Left ventricle myocardium superior (tissue), 1 donor: ENCODE measurements at regions not wholly inside any gene's neighbourhood (a gene's known extent, or its start where the extent isn't known, plus 50 kb on each side); places are given as distances from the start of the nearest gene placed in this dataset.
A peak's percentile ranks its signal among the peaks of the same experiment; 100 is the strongest.
"Not testable (repeated sequence)": the region's sequence is repeated elsewhere in the genome, so short reads cannot be mapped to it uniquely, and the experiment has no call there.

Source experiments
- ATAC-seq: fragments of 200-7000 bp; cut with Tn5 transposase; one replicate; pipeline ENCODE4 v1.9.1; 2020; ENCODE audit warnings: mild to moderate bottlenecking, moderate library complexity
- DNase-seq: peaks from one replicate; pipeline ENCODE4 v3.0.0-alpha.2; 2020
- intact Hi-C: fragments of 100-400 bp; cut with micrococcal nuclease; formaldehyde crosslinking; loops from one replicate; pipeline ENCODE4 v1.11.0; 2022
- donor health status: DM: no; HTN: yes; CAD: no; lungs with severe emphysema.

DNA sequence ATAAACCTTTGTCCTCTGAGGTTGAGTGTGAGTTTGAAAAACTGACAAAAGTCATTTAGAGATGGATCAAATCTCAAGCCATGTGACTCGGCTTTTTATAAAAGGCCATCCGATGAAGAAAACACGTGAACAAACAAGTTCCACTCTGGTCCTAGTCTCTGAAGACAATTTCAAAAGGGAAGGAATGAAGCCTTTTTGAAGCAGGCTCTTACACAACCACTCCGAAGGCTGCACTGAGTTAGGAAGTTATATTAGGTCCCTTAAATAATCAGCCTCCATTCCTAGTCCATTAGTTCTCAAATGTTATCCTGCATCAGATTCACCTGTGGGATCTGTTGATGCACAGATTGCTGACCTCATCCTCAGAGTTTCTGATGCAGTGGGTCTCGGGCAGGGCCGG, 166.6 kb upstream of the HMHB1 start:
- no peak for DNase-seq
- ATAC-seq, result no peak
- intact Hi-C loops, result no loop called here

GRCh38 chr5:143644727-143645126, 167.2 kb upstream of the HMHB1 start:
- intact Hi-C loops, result no loop called here
- ATAC-seq (no peak), DNase-seq (no peak)

DNA sequence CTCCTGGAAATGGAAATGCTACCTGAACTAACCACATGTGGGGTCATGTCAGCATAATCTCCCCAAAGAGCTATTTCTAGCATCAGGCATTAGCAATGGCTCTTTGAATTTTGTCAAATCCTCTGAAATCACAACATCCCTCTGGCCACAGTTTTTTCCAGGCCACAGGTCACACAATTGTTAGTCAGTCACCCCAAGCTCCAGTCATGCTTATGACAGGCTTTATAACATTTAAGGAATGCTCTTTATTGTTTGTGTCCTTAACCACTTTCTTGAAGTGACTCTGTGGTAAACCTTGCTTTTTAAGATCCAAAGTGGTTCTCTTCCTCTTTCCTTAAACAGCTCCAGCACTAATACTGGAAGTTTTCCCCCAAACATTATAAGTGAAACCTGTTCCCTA, 169.2 kb upstream of the HMHB1 start:
- DNase-seq (no peak), ATAC-seq (no peak)
- intact Hi-C loops, result no loop called here

DNA sequence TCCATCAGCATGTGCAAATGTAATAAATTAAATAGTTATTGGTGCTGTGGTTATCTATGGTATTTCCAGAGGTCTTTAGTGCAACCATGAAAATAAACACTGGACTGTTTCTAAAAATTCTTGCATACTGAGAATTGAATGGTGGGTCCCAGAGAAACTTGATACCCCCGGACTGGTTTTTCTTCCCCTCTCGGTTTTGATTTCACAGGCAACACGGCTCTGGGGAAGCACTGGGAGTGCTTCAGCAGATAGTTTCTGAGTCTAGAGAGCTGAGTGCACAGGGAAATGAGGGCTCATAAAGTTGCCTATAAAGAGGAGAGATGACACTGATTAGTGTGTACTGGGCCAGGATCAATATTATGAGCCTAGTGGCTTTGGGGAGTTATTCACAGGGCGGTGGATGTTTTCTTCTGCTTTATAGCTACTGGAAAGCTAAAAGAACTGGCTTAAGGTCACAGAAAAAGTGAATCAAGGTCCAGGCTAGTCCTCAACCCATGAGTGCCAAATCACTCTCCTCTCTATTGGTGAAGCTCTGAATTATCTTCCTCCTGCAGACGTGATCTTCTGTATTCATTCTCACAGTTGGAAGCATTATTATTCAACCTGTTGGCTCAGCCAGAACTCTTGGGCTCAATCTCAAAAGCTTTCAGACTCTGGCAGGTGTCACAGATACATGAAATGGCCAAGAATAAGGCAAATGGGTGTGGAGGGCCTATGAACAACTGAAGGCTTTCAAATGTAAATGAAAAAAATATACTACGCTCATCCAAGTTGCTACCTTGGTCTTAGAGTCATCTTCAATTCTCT, 170.2 kb upstream of the HMHB1 start:
- no peak for ATAC-seq
- no peak for DNase-seq
- intact Hi-C loops, result no loop called here

DNA sequence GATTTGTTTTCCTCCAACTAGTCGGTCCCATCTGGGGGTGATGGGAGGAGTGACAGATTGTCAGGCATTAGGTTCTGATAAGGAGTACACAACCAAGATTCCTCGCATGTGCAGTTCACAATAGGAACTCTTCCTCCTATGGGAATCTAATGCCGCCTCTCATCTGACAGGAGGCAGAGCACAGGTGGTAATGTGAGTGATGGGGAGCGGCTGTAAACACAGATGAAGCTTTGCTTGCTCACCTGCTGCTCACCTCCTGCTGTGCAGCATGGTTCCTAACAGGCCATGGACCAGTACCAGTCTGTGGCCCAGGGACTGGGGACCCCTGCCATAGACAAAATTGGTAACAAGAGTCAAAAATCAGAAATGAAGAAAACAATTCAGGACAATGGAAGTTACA, 173.3 kb upstream of the HMHB1 start:
- no peak for ATAC-seq
- intact Hi-C loops, result no loop called here
- no peak for DNase-seq

DNA sequence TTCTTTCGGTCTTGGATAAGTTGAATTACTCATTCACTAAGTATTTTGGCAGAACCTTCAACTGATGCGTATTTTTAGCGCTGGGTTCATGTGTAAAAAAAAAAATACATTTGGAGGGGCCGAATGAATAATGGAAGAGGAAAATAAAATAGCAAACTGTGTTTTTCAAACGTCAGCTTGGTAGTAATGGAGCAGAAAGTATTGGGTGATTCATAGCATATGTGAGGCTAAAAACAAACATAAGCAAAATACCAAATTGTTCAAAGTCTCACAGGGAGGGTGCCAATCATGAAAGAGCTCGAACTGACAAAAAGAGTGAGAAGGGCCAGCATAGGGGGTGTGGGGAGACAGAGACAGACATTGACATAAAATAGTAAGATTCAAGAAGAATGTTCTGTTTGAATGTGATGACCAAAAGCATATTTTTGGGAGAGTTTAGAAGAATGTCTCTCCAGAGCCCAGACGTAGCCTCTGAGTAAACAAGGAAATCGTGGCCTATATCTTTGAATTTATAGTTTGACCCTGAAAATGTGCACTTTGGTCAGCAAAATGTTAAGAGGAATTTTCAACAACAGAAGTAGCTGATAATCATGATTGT, 174.9 kb upstream of the HMHB1 start:
- intact Hi-C loops, result no loop called here
- ATAC-seq, result no peak
- DNase-seq, result no peak

- ATAC-seq (no peak), DNase-seq (no peak)
- intact Hi-C loops, result no loop called here
Observed at GRCh38 chr5:143635888-143636287, 176.1 kb upstream of the HMHB1 start.

- intact Hi-C loops, result no loop called here
- peak; percentile 51 for ATAC-seq
- no peak for DNase-seq
Observed at GRCh38 chr5:143635146-143635752, 176.7 kb upstream of the HMHB1 start.

DNA sequence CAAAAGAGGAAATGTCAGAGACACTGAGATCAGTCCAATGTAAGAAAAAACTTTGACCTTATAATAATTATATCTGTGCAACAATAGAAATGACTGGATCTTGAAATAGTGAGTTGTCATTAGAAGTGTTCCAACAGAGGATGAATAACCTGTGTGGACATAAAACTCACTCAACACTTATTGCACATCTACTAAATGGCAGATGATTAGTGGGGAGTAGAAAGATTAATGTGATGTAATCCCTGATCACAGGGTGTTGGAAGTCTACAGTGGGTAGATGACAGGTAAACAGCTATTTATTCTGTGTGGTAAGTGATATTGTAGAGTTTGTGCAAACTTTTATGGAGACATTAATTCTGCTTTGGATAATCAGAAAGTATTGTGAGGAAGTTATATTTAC, 177.3 kb upstream of the HMHB1 start:
- ATAC-seq, result no peak
- intact Hi-C loops, result no loop called here
- DNase-seq, result no peak

DNA sequence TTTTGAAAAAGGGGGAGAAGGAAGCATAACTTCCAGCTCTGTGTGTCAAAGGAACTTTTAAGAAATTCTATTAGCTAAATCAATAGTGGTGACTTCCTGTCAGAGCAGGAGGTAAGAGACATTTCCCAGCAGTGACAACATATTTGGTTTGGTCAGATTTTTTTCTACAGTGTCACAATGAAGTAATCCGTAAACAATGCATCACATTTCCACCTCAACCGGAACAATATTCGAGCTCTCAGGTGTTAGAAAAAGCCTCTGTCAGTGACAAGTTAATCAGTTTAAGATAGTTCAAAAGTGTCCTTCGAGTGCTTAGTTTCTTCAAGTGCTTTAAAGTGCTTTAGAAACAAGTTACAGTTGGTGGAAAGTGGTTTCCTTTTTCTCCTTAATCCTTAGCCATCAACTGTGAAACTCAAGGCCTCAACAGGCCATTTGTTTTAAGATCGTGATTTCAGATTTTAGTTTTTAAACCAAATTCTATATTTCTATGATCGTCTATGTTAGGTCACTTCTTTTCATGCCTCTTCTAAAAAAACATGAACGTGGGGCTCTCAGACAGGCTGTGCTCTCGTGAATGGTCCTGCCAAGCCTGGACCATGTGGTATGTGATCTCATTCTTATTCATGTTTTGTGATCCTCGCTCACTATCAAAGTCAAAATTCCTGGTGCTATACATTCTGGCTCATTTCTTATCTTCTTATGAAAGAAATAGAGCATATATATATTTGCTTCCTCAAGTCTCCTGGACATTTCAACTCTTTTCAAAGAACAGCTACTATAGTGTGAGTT, 181.9 kb upstream of the HMHB1 start:
- intact Hi-C loops, result no loop called here
- DNase-seq (no peak), ATAC-seq (no peak)

DNA sequence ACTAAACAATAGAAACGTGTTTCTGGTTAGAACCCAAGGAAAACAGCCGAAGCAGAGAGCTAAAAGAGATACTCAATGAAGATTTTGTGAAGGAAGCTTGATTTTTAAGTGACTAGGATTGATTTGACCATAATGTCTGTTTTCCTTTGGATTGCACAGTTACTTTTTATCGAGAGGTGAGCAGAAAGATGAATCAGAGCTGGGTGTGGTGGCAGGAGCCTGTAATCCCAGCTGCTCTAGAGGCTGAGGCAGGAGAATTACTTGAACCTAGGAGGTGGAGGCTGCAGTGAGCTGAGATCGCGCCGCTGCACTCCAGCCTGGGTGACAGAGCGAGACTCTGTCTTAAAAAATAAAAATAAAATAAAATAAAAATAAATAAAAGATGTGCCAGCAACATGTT, 186.9 kb upstream of the HMHB1 start:
- DNase-seq, ATAC-seq, intact Hi-C loops: not testable (repeated sequence)

DNA sequence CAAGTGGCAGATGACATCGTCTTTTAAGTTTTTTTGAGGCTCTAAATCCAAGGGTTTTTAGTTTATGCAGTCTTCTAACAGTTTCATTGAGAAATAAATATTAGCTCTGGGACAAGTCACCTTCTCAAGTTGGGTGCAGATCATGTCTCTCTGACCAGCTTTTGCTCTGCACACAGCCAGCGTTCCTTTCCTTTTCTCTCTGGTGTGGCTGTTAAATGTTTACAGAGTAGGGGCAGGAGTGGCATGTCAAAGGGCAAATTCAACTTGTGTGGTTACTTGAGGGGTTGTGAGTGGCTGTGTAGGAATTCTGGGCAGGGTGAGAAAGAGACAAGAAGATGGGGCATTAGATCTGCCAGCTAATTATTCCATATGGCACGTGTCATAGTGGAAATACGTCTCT, 187.5 kb upstream of the HMHB1 start:
- ATAC-seq, result no peak
- DNase-seq, result no peak
- intact Hi-C loops, result no loop called here

GRCh38 chr5:143619040-143619439, 192.9 kb upstream of the HMHB1 start:
- DNase-seq (no peak), ATAC-seq (peak; percentile 80)
- intact Hi-C loops, result no loop called here

- ATAC-seq (no peak), DNase-seq (no peak)
- intact Hi-C loops, result no loop called here
Observed at GRCh38 chr5:143618141-143618540, 193.8 kb upstream of the HMHB1 start.

DNA sequence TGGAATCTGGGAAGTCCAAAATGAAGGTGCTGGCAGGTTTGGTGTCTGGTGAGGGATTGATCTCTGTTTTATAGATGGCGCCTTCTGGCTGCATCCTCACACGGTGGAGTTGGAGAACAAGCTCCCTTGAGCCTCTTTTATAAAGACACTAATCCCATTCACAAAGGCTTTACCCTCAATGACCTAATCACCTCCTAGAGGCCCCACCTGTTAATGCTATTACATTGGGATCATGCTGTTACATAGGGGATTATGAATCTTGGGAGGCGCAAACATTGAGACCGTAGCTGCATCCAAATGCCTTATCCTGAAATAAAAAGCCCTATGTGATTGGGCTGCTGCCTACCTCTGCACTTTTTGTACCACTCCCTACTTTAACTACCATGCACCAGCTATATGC, 197.1 kb upstream of the HMHB1 start:
- ATAC-seq (no peak), DNase-seq (no peak)
- intact Hi-C loops, result no loop called here

DNA sequence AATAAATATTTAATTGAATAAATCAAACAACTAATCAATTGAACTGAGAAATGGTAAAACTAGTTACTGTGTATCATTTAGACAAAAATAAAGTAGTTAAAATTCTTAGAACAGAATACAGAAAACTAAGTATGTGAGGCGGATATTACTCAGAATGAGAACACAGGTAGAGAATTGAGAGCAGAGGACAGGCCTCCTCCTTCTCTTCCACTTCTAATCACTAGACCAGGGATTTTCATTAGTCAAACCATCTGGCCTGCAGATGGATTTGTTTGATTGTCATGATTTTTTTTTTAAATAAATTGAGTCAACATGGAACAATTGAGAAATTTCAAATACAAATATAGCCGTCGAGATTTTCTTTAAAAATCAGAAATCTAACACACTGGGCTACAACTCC, 198.6 kb upstream of the HMHB1 start:
- ATAC-seq (no peak), DNase-seq (no peak)
- intact Hi-C loops, result no loop called here

GRCh38 chr5:143610946-143611345, 201.0 kb upstream of the HMHB1 start:
- intact Hi-C loops, result no loop called here
- ATAC-seq (peak; percentile 56), DNase-seq (no peak)

DNA sequence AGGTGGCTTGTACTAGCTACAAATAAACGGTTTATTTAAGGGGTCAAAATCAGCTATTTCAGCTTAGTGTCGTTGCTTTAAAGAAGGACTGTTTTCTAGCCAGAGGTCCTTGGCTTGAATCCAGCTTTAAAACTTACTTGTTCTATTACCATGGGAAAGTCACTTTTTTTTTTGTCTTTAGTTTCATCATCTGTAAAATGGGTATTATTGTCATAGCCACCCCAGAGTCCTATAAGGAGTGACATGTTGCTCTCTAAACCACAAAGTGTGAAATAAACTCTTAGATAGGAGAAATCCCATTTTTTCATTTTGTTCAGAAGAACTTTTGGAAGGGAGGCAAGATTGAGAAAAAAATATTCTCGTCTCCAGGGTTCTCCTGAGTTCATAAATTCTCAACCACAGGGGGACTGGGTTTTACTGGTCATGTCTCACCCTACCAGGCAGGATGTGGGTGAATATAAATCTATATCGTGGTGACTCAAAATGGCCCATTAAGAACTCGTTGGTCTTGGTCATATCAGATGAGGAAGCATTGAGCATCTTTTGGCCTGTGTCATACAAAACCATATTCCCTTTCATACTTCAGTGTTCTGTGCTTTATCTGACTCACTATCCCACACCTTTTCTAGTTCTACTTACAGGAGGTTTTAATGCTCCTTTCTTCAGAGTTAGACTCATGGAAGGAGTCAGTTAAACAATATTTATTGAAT, 202.7 kb upstream of the NR3C1 start:
- no peak for DNase-seq
- ATAC-seq, result no peak
- intact Hi-C loops, result no loop called here

DNA sequence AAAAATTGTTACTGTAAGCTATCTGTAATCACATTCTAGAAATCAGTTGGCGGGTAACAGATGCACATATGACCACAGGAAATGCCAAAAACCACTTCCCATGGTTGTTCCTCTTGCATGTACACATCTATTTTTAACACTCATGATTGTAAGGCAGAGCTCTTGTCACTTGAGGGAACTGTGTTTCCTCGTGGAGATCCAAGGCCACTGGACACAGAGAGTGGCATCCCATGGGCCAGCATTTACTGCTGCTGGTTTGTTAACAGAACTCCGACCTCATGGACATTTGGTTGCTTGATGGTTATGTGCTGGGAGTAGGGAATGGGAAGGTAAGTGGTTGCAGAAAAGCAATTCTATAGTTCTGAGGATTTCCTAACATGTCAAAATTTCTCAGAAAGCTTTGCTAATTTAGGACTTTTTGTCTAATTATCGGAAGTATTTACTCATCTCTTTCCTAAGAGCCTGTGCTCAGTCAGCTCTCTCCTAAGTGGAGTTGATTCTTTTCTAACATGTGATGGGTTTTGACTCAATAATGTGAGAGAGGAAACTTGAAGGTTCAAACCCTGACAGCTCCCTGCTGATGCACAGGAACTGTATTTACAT, 202.0 kb upstream of the NR3C1 start:
- intact Hi-C loops, result no loop called here
- DNase-seq, result no peak
- ATAC-seq, result peak; percentile 65
